GM12875 (cell line): ENCODE measurements at regions not wholly inside any gene's neighbourhood (a gene's known extent, or its start where the extent isn't known, plus 50 kb on each side); places are given as distances from the start of the nearest gene placed in this dataset.

Experiments
- H3K4me3 ChIP-seq: one replicate; pipeline ENCODE4 v1.5.1; 2011; ENCODE audit warnings: low read depth, low read length, control low read depth
- TF ChIP-seq, protein P1 (sequence below): IDR thresholded peaks from 2 replicates; pipeline ENCODE4 v1.5.1; 2011; ENCODE audit warnings: low read depth, mild to moderate bottlenecking, control low read depth, inconsistent platforms, low read length, moderate library complexity, borderline replicate concordance; ENCODE audit not compliant: insufficient read depth

DNA sequence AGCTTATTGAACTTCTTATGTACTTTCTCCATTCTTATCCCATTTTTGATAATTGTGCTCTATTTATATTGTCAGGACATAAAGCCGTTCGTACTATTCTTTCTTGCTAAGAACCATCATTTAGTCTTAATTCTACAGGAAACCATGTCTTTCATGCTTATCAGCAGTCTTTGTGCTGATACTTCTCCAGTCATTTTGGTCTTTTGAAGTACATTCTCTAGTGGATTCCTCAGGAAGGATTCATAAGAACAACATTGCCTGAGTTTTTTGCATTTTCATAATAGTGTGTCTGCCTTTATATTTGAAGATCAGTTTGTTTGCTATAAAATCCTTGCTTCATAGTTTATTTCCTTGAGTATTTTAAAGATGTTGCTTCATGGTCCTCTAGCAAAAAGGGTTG, 126.6 kb upstream of the NEO1 start:
- no peak overlapping the region for H3K4me3 ChIP-seq
- TF ChIP-seq, protein P1, sequence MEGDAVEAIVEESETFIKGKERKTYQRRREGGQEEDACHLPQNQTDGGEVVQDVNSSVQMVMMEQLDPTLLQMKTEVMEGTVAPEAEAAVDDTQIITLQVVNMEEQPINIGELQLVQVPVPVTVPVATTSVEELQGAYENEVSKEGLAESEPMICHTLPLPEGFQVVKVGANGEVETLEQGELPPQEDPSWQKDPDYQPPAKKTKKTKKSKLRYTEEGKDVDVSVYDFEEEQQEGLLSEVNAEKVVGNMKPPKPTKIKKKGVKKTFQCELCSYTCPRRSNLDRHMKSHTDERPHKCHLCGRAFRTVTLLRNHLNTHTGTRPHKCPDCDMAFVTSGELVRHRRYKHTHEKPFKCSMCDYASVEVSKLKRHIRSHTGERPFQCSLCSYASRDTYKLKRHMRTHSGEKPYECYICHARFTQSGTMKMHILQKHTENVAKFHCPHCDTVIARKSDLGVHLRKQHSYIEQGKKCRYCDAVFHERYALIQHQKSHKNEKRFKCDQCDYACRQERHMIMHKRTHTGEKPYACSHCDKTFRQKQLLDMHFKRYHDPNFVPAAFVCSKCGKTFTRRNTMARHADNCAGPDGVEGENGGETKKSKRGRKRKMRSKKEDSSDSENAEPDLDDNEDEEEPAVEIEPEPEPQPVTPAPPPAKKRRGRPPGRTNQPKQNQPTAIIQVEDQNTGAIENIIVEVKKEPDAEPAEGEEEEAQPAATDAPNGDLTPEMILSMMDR: no peak

DNA sequence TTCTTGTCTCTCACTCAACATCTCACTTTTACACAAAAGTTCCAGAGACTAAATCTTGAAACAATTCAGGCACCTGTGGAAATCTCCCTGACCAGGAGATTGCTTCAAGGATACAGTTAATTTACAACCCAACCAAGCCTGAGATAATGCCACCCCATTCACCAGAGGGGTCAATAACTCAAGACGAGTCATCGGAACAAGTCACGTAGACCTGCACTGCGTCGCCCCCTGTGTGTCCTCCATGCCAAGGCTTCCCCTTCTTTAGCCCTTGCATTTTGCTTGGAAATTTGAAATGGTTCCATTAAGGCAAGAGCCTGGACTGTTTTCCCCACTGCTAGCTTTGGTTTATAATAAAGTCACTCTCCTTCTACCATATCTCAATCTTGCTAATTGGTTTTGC, 129.0 kb upstream of the NEO1 start:
- H3K4me3 ChIP-seq: no peak overlapping the region
- TF ChIP-seq, protein P1: no peak

DNA sequence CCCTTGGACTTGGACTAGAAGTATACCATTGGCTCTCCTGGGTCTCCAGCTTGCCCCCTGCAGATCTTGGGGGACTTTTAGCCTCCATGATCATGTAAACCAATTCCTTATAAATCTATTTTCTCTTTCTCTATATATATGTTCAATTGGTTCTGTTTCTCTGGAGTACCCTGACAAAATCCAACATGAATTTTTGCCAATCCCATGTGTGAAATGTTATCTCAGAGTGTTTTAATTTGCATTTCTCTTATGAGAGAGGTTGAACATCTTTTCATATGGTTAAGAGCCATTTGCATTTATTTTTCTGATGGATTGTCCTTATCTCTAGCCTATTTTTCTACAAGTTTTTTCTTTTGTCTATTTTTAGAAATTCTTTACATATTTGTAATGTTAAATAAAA, 131.7 kb upstream of the NEO1 start:
- no peak overlapping the region for H3K4me3 ChIP-seq
- TF ChIP-seq, protein P1: no peak

DNA sequence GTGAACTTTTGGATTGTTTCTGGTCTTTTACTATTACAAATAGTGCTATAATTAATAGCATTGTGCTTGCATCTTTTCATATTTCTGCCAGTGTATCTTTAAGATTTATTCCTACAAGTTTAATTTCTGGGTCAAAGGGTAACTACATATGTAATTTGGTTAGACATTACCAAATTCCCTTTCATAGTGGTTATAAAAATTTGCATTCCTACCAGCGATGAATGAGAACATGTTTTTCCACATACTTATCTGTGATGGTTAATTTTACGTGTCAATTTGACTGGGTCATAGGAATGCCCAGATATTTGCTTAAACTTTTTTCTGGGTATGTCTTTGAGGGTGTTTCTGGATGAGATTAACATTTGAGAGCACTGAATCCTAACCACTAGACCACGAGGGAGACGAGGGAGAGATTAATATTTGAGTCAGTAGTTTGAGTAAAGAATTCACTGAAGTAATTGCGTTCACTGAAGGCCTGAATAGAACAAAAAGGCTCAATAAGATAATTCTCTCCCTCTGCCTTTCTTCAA, 132.3 kb upstream of the NEO1 start:
- TF ChIP-seq, protein P1: no peak

DNA sequence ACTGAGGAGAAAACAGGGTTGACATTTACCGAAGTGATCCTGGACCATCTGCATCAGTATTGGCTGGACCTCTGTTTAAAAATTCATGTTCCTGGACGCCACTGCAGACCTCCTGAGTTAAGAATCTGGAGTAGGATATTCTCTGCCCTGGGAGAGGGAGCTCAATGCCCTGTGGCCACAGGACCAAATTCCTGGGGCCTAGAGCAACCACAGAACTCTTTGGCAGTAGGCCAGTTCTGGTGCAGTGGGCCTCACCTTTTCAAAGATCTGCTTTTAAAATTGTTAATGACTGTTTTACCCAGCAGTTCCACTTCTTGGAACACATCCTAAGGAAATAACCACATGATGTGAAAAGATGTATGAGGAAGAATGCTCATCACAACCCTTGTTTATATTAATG, 133.3 kb upstream of the ADPGK start:
- TF ChIP-seq, protein P1: no peak
- no peak overlapping the region for H3K4me3 ChIP-seq

More for the DNA sequence above, 132.3 kb upstream of the NEO1 start:
- H3K4me3 ChIP-seq: no peak overlapping the region

DNA sequence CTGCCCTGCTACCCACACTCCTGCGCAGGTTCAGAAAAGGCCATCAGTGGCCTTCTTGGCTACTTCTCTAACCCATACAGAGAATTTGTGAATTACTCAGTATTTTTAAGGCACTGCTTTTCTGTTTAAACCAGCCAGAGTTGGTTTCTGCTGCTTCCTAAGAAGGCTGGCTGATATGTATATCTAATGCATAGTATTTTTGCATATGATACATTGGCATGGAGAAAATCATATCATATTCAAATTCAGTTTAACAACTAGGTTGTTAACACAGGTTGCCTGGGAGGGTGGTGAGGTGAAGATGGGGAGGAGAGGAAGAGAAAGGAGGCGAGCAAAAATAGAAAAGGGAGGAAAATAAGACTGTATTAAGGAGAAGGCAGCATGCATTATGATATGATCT, 132.8 kb upstream of the ADPGK start:
- TF ChIP-seq, protein P1: no peak
- H3K4me3 ChIP-seq: no peak overlapping the region

DNA sequence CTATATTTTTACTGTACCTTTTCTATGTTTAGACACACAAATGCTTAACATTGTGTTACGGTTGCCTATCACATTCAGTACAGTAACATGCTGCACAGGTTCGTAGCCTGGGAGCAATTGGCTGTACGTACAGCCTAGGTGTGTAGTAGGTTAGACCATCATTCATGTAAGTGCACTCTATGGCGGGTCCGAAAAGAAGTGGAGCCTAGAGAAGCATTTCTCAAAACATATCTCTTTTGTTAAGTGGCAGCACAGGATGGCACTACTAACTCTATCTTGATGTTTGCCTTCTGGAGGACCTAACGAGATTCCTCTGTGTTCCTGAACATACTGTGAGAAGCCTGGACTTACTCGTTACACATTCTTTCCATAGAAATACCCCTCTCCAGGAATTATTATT, 132.3 kb upstream of the ADPGK start:
- TF ChIP-seq, protein P1: no peak

More for the DNA sequence above, 132.3 kb upstream of the ADPGK start:
- no peak overlapping the region for H3K4me3 ChIP-seq
